ENCODE measurements at regions not wholly inside any gene's neighbourhood (a gene's known extent, or its start where the extent isn't known, plus 50 kb on each side); places are given as distances from the start of the nearest gene placed in this dataset.

- no peak for DNase-seq
Observed at GRCh38 chr20:58087562-58087858, 140.9 kb downstream of the ANKRD60 start.

- DNase-seq = no peak
Observed at GRCh38 chr20:58086763-58087561, 141.5 kb downstream of the ANKRD60 start.

GRCh38 chr20:58084966-58085365 is 143.5 kb downstream of the ANKRD60 start:
- DNase-seq = no peak

GRCh38 chr20:58084566-58084965 is 143.9 kb downstream of the ANKRD60 start:
- no peak for DNase-seq

GRCh38 chr20:58081846-58082245 is 146.6 kb downstream of the ANKRD60 start:
- no peak for DNase-seq

GRCh38 chr20:58078741-58079522 is 149.5 kb downstream of the ANKRD60 start:
- no peak for DNase-seq

- no peak for DNase-seq
Observed at GRCh38 chr20:58077282-58077681, 151.2 kb downstream of the ANKRD60 start.

GRCh38 chr20:58076405-58076804 is 152.0 kb downstream of the ANKRD60 start:
- DNase-seq = no peak

GRCh38 chr20:58075586-58076345 is 152.7 kb downstream of the ANKRD60 start:
- DNase-seq = no peak

- no peak for DNase-seq
Observed at GRCh38 chr20:58073945-58074856, 154.3 kb downstream of the ANKRD60 start.

- no peak for DNase-seq
Observed at GRCh38 chr20:58072695-58073671, 155.5 kb downstream of the ANKRD60 start.

- no peak for DNase-seq
Observed at GRCh38 chr20:58071991-58072390, 156.5 kb downstream of the ANKRD60 start.

GRCh38 chr20:58071298-58071697 is 157.2 kb downstream of the ANKRD60 start:
- no peak for DNase-seq

- DNase-seq = no peak
Observed at GRCh38 chr20:58070664-58071196, 157.7 kb downstream of the ANKRD60 start.

- no peak for DNase-seq
Observed at GRCh38 chr20:58069796-58070663, 158.4 kb downstream of the ANKRD60 start.

- DNase-seq = no peak
Observed at GRCh38 chr20:58069207-58069606, 159.2 kb downstream of the ANKRD60 start.

- DNase-seq = no peak
Observed at GRCh38 chr20:58065508-58066361, 162.7 kb downstream of the ANKRD60 start.

GRCh38 chr20:58064411-58065010 is 163.9 kb downstream of the ANKRD60 start:
- DNase-seq = no peak

GRCh38 chr20:58059260-58059544 is 169.3 kb downstream of the ANKRD60 start:
- no peak for DNase-seq
